Stimulated activated CD4-positive, alpha-beta T cell treated with anti-CD3 and anti-CD28 coated beads, Interleukin-2, amount 100 ng/mL, for 24 hours (primary cell): ENCODE measurements at regions not wholly inside any gene's neighbourhood (a gene's known extent, or its start where the extent isn't known, plus 50 kb on each side); places are given as distances from the start of the nearest gene placed in this dataset.
"Not testable (repeated sequence)": the region's sequence is repeated elsewhere in the genome, so short reads cannot be mapped to it uniquely, and the experiment has no call there.

Experiments
- DNase-seq, 2 donors: peaks; one replicate each; pipeline ENCODE4 v3.0.0-alpha.2; 2020

DNA sequence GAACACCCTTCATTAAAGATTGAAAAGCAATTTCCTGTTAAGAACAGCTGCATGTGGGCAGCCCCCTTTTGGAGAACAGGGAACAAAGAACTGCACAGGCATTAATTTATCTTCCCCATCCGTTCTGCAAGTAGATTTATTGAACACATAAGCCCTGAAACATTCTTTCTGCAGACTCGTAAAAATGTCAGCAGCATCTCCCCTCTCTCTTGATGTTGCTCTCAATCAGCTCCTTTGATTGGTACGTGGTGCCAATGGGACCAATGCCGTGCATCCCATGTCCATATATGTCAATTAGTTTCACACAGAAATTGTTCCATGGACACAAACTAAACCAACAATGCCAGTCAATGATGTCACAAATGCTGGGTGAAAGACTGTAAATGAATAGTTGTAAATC is 228.5 kb upstream of the RASGEF1B start:
- no peak for DNase-seq

DNA sequence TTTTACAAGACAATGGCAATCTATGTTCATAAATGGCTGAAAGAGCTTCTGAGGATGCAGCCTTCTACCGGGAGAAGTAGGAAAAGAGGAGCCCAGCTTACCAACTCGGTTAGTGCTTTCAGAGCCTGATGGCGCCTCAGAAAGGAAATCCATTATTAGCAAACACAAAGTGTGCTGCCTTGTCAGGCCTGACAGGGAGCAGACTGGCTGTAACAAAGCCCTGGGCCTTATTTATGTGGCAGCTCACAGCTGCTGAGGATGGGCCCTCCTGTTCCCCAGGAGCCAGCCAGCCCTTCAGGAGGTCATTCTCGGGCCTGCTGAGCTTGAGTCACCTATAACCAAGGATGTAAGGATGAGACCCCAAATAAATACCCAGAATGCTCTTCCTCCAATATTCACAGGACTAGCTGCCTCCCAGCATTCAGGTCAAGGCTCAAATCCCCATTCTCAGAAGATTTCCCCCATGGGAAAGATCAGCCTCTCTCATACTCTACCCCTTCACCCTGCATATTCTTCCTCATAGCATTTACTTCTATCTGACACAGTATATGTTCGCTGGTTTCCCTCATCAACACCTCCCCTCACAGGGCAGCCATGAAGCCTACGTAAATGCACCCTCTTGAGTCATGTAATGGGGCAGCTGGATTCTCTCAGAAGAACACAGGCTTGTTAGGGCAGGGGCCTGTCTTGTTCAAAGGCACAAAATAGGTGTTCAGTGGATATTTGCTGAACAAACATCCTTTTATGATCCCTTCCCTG is 227.0 kb upstream of the RASGEF1B start:
- no peak for DNase-seq

DNA sequence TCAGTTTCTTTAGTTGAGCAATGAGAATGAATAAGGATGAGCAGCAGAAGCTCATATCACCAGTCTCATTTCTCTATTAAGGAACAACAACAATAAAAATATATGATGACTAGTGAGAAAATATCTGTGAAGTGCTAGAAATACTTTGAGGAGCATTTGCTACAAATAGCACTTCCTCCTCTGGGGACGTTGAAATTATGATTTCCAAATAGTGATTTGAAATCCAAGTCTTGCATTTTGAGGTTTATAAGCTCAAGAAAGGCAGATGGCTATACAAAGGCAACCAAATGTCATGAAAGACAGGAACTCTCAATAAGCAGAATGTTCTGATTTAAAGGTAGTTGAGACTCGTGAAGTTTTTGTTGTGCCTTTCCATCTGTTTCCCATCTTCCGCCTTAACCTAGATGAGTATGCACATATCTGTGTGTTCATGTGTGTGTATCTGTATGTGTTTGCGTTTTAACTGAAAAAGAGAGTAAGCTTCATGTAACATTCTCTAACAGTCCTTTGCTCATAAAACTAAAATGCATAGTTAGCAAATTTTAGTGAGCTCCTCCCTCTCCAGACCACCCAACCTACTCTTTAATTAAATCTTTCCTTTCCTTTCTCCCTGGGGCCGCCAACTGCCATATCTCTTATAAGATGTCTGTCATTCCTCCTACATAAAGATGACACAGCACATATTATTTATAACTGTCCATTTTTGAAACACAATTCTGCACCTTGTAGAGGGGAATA is 222.6 kb upstream of the RASGEF1B start:
- no peak for DNase-seq

DNA sequence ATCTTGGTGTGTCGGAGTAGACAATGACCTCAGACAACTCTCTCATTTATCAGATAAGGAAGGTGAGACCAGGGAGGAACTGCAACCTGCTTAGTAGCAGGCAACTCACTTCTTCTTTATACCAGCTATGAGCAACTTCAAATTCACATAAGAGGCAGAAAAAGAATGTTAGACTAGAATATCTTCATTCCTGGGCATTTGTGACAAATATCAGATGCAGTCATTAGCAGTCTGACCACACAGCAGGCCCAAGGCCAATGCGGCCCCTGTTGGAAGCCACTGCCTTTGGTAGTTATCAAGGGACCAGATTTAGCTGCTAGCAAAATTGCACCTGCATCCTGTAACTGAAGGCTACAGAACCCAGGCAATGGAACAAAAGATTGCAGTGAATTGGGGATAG is 219.2 kb upstream of the RASGEF1B start:
- no peak for DNase-seq

DNA sequence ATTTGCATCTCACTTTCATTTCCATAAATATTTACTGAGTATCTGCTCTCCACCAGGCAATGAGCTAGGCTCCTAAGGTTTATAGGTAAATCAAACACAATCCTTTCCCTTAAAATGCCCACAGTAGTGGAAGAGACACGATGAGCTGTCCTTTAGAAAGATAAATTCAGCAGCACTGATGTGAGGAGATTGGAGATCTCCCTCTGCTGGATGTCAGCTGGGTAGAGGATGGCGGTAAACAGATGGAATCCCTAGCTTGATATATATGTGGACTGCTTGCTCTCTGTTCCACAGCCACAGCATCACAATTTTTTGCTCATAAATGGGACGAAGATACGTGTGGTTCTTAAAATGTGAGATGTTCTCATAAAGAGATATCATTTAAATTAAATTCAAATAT is 216.4 kb upstream of the RASGEF1B start:
- no peak for DNase-seq

DNA sequence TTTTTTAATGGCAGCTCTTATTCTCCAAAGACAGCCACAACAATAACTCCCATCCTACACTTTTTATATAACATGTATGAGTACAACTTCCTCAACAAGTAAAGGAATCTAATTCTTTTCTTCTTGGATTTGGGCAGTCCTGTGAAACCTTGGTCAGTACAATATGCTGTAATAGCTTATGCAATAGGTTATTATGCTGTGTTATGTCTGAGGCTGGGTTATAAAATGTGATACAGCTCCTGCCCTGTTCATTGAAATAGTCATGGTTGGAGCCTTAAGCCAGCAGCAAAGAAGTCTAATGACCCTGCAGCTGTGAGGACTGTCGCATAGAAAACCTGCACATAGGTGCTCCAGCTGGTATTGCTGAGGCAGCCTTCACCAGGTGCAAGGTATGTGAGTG is 215.8 kb upstream of the RASGEF1B start:
- DNase-seq = no peak

DNA sequence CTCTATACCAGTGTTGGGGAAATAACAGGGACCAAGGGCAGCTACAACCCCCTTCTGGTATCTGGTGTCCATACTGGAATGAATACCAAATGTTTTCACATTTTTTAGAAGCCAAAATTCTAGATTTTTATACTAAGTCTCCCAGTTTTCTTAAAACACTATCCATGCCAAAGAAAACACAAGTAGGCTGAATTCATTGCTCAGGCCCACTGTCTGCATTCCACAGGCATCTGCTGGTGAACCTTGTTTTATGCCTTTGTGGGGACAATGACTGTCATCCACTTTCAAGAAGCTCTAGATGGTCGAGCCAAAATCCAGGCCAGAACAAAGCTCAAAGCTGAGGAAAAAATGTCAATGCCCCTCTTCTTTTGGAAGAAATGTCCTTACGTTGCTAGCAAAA is 213.4 kb upstream of the RASGEF1B start:
- DNase-seq = no peak

DNA sequence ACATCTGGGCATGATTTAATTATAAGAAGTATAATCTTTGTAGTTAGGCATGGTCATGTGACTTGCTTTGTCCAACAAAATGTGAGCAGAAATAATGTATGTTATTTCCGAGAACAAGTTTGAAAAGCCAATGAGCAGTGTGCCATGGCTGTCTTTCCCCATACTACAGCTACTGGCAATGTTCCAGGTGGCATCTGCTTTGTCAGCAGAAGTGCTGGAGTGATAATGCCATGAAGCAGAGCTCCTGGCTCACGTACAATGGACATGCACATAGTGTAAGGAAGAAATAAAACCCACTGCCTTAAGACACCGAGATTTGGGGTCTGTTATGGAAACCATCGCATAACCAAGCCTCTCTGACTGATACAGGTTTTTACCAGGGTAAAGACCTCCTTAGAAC is 212.6 kb upstream of the RASGEF1B start:
- DNase-seq = no peak

DNA sequence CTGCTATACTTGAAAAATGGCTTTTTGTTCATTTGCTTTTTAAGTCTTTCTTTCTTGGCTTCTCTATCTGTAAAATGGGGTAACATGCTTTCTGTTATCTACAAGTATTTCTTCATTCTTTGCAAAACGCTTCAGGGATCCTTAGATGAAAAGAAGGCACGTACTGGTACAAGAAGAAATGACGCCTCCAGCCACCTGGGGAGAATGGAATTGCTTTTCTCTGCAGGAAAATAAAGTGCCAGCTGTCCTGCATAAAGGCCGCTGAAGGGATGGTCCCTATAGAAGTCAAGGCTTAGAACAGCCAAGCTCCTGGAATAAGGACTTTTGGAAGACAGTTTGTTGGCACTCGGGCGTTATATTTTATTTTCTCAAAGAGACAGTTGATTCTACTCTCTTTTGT is 210.8 kb upstream of the RASGEF1B start:
- DNase-seq = no peak

DNA sequence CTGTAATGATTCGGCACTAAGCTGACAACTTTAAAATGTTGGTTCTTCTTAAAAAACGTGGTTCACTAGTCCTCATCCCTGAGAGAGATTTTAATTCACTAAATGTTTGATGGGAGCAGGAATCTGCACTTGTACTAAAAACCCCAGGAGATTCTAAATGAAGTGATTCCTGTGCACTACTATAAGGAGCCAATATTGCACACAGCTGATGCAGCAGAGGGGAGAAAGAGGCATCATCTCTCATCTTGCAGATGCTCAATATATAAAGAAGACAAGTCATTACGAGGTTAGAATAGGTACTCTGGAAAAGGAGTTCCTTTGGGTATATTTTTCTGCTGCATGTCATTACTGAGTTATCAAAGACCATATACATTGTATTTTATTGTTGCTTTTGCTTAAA is 207.6 kb upstream of the RASGEF1B start:
- no peak for DNase-seq

DNA sequence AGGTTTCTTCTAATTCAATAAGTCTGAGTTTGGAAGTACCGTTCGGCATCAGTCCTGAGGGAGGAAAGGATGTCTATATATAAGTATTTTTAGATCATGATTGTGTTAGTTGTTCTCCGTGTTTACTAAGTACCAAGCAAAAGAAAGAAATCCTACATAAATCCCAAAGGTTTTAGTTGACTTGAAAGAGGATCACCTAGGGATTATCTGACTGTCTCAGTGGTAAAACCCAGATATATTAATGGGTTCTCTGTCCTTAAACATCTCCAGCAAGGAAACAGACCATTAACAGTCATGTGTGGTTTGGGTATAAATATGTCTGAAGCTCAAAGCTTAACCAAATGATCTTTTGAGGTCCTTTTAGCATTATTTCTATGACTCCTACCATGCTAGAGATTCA is 207.1 kb upstream of the RASGEF1B start:
- no peak for DNase-seq

DNA sequence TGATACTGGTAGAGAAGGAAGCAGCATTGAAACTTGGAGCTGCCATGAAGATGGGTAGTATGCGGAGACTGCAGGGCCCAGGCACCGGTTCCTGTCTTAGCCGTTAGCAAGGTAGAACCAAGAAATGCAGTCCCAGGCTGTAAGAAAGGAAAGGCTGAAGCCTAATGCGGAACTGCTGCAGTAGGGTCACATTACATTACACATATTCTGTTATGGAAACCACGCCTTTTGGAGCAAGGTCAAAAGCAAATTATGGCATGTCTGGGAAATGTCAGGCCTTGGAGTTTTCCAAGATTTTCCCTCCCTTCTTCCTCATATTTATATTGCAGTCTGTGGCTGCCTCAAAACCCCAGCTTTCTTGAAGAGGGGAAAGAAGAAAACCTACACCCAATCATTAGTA is 204.8 kb upstream of the RASGEF1B start:
- no peak for DNase-seq

DNA sequence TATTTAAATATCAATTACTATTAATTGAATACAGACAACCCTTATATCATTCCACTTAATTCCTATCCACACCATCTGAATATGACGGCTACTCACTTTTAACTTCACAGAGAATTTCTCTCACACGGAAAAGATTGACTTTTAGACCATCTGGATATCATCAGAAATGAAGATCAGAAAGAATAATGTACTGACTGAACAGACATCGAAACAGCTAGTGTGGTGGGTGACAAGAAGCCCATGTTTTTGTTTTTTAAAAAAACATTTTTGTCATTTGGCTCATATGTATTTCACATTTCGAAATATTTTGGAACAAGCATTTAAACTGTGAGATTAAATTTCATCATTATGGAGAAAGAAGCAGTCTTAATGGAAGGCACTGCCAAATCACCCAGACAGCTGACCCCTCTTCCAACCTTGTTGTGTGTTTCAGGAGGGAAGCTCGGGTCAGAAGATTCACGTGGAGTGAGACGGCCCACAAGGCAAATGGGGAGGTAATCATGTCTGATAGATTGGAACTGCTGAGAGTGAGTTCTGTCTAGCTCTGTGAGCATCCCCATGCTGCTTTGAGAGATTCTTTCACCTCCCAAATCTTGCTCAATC is 204.2 kb upstream of the RASGEF1B start:
- no peak for DNase-seq

DNA sequence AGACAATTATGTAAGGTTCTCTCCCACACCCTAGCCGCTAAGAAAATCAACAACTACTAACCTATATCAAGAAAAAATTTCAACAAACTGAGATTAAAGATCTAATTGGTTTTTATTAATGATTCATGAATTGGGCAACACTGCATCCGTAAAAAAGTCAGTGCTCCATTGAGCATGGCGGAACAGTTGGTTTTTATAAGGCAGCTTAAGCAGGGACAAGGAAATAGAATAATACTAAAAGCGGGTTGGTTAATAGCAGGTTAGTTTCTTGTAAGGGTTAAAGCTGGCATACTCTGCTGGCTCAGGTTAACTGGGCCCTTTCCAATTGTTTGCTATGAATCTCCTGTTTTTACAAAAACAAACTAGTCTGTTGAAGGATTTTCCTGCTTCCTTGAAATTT is 202.3 kb upstream of the RASGEF1B start:
- no peak for DNase-seq

DNA sequence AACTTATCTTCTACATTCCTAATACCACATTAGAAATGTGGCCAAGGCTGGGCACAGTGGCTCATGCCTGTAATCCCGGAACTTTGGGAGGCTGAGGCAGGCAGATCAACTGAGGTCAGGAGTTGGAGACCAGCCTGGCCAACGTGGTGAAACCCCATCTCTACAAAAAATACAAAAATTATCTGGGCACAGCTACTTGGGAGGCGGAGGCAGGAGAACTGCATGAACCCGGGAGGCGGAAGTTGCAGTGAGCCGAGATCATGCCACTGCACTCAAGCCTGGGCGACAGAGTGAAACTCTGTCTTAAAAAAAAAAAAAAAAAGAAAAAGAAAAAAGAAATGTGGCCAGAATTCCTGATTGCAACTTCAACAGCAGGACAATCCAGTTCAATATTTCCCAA is 196.6 kb upstream of the RASGEF1B start:
- not testable (repeated sequence) for DNase-seq

DNA sequence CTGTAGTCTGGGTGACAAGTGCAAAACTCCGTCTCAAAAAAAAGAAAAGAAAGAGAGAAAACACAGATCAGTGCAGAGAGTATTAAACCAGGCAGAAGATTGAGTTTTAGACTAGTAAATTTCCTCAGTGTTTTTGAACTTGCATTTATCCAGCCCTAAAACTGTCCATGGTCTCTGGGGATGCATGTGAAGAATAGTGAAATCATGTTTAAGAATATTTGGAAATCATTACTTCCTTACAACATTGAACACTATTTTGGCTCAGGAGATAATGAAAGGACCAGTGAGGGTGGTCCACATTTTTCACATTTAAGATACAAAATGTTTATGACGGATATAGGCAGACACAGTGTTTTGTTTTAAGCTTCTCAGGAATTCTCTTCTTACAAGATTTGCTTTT is 195.8 kb upstream of the RASGEF1B start:
- no peak for DNase-seq

DNA sequence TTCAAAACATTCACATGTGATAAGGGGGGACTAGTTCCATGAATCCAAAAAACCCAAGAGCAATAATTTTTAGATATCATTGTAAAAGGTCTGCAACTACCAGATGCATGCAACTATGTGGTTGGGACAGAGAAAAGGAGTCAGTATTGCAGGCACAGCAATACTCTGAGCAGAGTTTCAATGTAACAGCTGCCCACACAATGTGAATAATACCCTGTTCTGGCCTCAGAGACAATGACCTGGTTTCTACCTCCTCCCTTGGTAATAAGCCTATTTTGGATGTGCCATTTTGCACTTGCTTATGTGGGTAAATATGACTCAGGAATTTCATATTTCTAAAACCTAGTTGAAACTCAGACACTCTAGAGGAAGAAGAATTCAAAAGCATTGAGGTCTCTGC is 194.8 kb upstream of the RASGEF1B start:
- no peak for DNase-seq

DNA sequence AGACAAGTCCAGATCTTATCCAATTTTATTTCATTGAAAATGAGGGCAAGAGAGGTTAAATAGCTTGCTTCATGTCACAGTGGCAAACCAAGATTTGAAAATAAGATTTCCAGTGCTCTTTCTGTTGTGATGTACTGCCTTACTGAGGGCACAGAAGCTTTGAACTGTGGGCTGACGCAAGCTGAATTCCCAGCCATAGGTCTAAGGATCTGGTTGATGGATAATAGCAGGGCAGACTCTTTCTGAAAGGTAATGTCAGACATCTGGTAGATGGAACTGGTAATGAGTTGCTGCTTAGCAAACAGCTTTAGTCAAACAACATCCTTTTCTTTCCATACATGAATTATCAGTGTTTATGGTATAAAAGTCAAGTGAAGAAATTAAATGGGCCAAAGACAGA is 193.9 kb upstream of the RASGEF1B start:
- DNase-seq = no peak

DNA sequence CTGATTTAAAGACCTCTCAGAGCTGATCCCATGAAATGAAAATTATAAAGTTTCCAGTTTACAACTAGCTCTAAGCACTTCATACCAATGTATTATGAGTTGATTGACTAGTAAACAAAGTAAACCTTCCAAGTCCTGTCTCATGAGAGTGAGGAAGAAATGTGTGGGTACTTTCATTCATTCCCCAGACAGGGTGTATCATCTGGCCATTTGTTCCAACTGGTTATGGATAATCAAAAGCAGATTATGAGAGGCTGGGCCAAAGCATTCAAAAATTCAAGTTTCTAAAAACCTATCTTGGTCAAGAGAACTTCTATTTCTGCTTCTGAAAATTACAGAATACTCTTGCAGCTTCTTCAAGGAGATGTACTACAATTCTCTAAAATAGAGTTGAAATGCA is 193.3 kb upstream of the RASGEF1B start:
- DNase-seq = no peak

DNA sequence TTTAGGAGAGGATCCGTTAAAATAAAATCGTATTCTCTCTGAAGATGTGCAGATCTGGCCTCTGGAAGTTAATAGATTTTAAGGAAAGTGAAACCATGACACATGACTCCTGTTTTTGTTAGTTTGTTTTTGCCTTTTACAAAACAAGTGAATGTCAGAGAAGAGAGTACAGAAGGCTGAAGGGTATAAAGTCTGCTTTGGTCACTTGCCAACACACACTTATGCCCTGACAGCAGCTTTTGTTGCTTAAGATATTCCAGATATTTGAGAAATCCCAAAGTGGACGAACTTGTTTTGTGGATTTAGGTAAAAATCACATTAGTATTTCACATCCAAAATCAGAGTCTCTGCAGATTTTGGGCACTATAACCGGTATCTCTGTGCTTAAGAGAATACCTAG is 192.4 kb upstream of the RASGEF1B start:
- DNase-seq = no peak

DNA sequence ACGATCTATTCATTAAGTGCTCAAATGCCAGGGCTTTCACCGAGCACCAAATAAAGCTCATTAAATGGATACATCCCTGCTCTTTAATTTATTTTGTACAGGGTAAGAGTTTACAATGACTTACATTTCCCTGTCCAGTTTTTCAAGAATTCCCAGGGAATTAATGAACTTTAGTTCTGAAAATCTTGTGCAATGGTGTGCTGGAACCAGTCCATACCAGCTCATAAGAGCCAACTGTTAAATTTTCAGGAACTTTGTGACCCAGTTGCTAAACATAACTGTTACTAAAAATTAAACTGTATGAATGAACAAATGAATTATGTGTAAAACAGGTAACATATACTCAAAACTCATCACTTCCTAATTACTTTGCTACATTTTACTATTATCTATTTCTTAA is 191.7 kb upstream of the RASGEF1B start:
- DNase-seq = no peak

DNA sequence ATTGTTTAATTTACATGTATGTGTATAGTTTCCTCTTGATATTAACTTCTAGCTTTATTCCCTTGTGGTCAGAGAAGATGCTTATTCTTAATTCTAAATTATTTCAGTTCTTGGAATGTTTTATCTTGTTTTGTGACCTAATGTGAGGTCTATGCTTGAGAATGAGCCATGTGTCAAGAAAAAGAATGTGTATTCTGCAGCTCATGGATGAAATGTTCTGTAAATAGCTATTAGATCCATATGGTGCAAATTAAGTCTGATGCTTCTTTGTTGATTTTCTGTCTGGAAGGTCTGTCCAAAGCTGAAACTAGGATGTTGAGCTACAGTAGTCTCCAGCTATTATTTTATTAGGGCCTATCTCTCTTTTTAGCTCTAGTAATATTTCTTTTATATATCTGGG is 187.3 kb upstream of the RASGEF1B start:
- DNase-seq = no peak

DNA sequence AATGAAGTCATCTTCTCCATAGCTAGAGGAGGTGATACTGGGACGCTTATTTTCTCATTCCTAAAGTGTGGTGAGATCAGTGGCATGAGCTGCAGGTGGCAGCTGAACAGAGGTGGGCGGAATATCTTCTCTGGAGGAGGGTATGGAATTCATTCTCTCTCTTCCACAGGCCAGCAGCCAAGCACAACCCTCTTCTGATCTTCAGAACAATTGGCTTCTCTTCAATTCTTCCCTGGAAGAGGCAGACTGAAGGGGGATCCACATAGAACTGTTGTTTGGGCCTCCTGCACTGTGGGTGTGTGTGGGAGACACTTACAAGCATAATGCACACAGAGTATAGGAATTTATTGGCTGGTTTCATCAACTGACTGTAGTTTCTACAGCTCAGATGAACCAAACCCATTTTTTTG is 180.4 kb upstream of the RASGEF1B start:
- peak; percentile 30 to 48 for DNase-seq

DNA sequence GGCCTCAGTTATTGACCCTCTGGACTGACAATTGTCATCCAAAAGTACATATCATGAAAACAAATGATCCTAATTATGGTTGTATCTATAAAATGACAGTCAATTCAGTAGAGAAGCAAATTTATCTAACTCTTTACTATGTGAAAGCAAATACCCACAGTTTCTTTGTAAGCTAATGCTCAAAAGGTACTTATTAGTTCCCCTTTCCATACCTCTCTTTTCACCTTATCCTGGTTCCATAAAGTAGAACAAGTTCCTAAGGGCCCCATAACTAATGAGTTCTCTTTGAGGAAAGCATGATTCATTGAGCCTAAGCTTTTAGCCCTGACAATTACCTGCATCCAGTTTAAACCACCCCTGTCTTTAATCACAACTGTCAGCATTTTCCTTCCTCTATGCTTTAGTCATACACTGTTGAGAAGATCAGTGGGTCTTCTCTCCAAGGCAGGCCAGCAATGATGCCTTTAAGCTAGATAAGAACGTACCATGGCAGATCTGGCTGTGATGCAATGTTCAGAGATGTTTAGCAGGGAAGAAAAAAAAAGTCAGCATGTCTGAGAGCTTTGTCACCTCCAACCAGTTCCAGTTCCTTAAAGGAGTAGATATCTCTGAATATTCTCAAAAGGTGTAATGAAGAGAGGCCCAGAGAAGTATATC is 179.7 kb upstream of the RASGEF1B start:
- DNase-seq = no peak
